ENCODE measurements at regions not wholly inside any gene's neighbourhood (a gene's known extent, or its start where the extent isn't known, plus 50 kb on each side); places are given as distances from the start of the nearest gene placed in this dataset.

GRCh38 chr16:48887646-48888210 lies 277.7 kb upstream of the N4BP1 start:
- WGBS (ENCODE audit: low lambda C conversion rate, missing lambda C conversion rate) = 80% methylated on average over 9 of the region's 9 CpGs
- Histone ChIP-seq H3K27me3 (peaks cover 4% of the 10 kb centered on the region), H3K9me3 (ENCODE audit: low read depth) (no peaks in the 10 kb centered on the region), H3K4me2 (no peak overlapping the region), H3K79me2 (no peaks in the 10 kb centered on the region), H3K9me2 (replicated peaks; ENCODE audit: insufficient read depth) (no peaks in the 10 kb centered on the region), H3K36me3 (replicated peaks; ENCODE audit: insufficient read depth, low read depth) (no peaks in the 10 kb centered on the region), H3K4me1 (ENCODE audit: insufficient read depth) (no peaks in the 10 kb centered on the region), H2AFZ (no peak overlapping the region), H4K20me1 (ENCODE audit: insufficient read depth, poor library complexity, severe bottlenecking) (no peaks in the 10 kb centered on the region), H3K4me3 (no peak overlapping the region), H3K27ac (no peak overlapping the region)
- TF ChIP-seq EZH2 (IDR thresholded peaks at IDR 0.05; ENCODE audit: borderline replicate concordance) (no peak), CTCF (IDR thresholded peaks at IDR 0.05; ENCODE audit: poor library complexity) (no peak), EZH2phosphoT487 (IDR thresholded peaks at IDR 0.05; ENCODE audit: low read depth, severe bottlenecking, unreplicated experiment) (no peak)
- no peak for DNase-seq (ENCODE audit: low spot score)

GRCh38 chr16:48885471-48885870 lies 275.5 kb upstream of the N4BP1 start:
- H3K27ac ChIP-seq = no peak overlapping the region
- no peaks in the 10 kb centered on the region for H3K4me1 ChIP-seq (ENCODE audit: insufficient read depth)
- no peaks in the 10 kb centered on the region for H4K20me1 ChIP-seq (ENCODE audit: insufficient read depth, poor library complexity, severe bottlenecking)
- no peaks in the 10 kb centered on the region for H3K27me3 ChIP-seq
- no peak overlapping the region for H3K4me2 ChIP-seq
- no peaks in the 10 kb centered on the region for H3K36me3 ChIP-seq (replicated peaks; ENCODE audit: insufficient read depth, low read depth)
- no peaks in the 10 kb centered on the region for H3K79me2 ChIP-seq
- no peaks in the 10 kb centered on the region for H3K9me3 ChIP-seq (ENCODE audit: low read depth)
- TF ChIP-seq EZH2 (IDR thresholded peaks at IDR 0.05; ENCODE audit: borderline replicate concordance) (no peak), CTCF (IDR thresholded peaks at IDR 0.05; ENCODE audit: poor library complexity) (no peak), EZH2phosphoT487 (IDR thresholded peaks at IDR 0.05; ENCODE audit: low read depth, severe bottlenecking, unreplicated experiment) (no peak)
- H2AFZ ChIP-seq = no peak overlapping the region
- WGBS (ENCODE audit: low lambda C conversion rate, missing lambda C conversion rate) = 74% methylated on average over 9 of the region's 9 CpGs
- no peaks in the 10 kb centered on the region for H3K9me2 ChIP-seq (replicated peaks; ENCODE audit: insufficient read depth)
- no peak for DNase-seq (ENCODE audit: low spot score)
- H3K4me3 ChIP-seq = no peak overlapping the region

- Histone ChIP-seq H3K4me1 (ENCODE audit: insufficient read depth) (no peaks in the 10 kb centered on the region), H3K4me3 (no peak overlapping the region), H3K9me2 (replicated peaks; ENCODE audit: insufficient read depth) (no peaks in the 10 kb centered on the region), H3K4me2 (no peak overlapping the region), H2AFZ (no peak overlapping the region), H4K20me1 (ENCODE audit: insufficient read depth, poor library complexity, severe bottlenecking) (no peaks in the 10 kb centered on the region), H3K36me3 (replicated peaks; ENCODE audit: insufficient read depth, low read depth) (no peaks in the 10 kb centered on the region), H3K9me3 (ENCODE audit: low read depth) (no peaks in the 10 kb centered on the region), H3K27ac (no peak overlapping the region), H3K79me2 (no peaks in the 10 kb centered on the region), H3K27me3 (no peaks in the 10 kb centered on the region)
- DNase-seq (ENCODE audit: low spot score) = no peak
- 66% methylated on average over 2 of the region's 2 CpGs for WGBS (ENCODE audit: low lambda C conversion rate, missing lambda C conversion rate)
- TF ChIP-seq EZH2 (IDR thresholded peaks at IDR 0.05; ENCODE audit: borderline replicate concordance) (no peak), EZH2phosphoT487 (IDR thresholded peaks at IDR 0.05; ENCODE audit: low read depth, severe bottlenecking, unreplicated experiment) (no peak), CTCF (IDR thresholded peaks at IDR 0.05; ENCODE audit: poor library complexity) (no peak)
These were observed 271.3 kb upstream of the N4BP1 start for GRCh38 chr16:48881272-48881671.

Data from hepatocyte (in vitro differentiated cells).